PFSK-1 (cell line): ENCODE measurements at regions not wholly inside any gene's neighbourhood (a gene's known extent, or its start where the extent isn't known, plus 50 kb on each side); places are given as distances from the start of the nearest gene placed in this dataset.

ENCODE experiments used
- POLR2AphosphoS5 ChIP-seq: IDR thresholded peaks from 2 replicates; pipeline ENCODE4 v1.6.1; 2012; ENCODE audit warnings: low read depth, mild to moderate bottlenecking, control low read depth, low read length, moderate library complexity
- SIN3A ChIP-seq: IDR thresholded peaks from 2 replicates; pipeline ENCODE4 v1.6.1; 2012; ENCODE audit warnings: mild to moderate bottlenecking, low read length, moderate library complexity, borderline replicate concordance; ENCODE audit not compliant: insufficient read depth
- TAF1 ChIP-seq: IDR thresholded peaks from 2 replicates; pipeline ENCODE4 v1.6.1; 2012; ENCODE audit warnings: low read length, control low read depth, borderline replicate concordance; ENCODE audit not compliant: insufficient read depth
- TF ChIP-seq, protein P1 (sequence below), 2 experiments: IDR thresholded peaks; 2 replicates each; pipeline versions ENCODE4 v1.6.1 to v1.8.0; 2011 to 2012; ENCODE audit warnings: low read depth in 2 of 2, low read length in 2 of 2, control low read depth in 1 of 2, inconsistent platforms in 1 of 2, mild to moderate bottlenecking in 1 of 2, moderate library complexity in 1 of 2; ENCODE audit not compliant: insufficient read depth in 1 of 2

DNA sequence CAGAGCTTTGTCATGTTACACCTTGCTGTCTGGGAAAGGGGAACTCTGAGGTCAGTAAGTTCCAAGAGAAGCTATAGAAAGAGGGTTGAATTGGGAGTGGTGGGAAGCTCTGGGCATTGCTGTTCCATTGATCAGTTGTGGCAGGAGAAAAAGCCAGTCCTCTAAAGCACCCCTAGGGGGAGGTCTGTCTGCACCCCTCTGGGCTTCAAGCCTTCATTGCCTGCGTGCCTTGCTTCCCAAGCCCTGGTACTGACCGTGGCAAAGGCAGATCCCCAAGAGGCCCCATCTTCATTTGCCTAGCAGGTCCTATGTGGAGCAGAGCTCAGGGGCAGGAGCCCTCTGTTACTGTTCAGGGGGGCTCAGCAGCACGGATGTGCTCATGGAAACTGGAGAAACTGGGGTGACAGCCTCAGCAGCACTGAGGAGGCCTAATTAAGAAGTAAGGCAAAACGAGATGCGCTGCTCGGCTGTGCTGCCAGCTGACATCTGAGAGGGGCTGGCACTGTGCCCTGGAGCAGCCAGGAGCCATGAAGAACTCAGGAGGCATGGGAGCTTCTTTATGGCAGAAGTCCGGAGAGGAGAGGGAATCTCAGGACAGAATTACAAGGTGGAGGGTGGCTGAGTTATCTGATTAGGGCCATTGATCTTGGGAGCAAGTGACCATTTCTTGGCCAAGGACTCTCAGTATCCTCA, 270.9 kb downstream of the RPLP1 start:
- no peak for TF ChIP-seq POLR2AphosphoS5
- TF ChIP-seq, protein P1, sequence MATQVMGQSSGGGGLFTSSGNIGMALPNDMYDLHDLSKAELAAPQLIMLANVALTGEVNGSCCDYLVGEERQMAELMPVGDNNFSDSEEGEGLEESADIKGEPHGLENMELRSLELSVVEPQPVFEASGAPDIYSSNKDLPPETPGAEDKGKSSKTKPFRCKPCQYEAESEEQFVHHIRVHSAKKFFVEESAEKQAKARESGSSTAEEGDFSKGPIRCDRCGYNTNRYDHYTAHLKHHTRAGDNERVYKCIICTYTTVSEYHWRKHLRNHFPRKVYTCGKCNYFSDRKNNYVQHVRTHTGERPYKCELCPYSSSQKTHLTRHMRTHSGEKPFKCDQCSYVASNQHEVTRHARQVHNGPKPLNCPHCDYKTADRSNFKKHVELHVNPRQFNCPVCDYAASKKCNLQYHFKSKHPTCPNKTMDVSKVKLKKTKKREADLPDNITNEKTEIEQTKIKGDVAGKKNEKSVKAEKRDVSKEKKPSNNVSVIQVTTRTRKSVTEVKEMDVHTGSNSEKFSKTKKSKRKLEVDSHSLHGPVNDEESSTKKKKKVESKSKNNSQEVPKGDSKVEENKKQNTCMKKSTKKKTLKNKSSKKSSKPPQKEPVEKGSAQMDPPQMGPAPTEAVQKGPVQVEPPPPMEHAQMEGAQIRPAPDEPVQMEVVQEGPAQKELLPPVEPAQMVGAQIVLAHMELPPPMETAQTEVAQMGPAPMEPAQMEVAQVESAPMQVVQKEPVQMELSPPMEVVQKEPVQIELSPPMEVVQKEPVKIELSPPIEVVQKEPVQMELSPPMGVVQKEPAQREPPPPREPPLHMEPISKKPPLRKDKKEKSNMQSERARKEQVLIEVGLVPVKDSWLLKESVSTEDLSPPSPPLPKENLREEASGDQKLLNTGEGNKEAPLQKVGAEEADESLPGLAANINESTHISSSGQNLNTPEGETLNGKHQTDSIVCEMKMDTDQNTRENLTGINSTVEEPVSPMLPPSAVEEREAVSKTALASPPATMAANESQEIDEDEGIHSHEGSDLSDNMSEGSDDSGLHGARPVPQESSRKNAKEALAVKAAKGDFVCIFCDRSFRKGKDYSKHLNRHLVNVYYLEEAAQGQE (IDR thresholded peaks at IDR 0.05; ENCODE audit: insufficient read depth in 1 of 2, low read depth in 2 of 2, low read length in 2 of 2): no peak
- TF ChIP-seq SIN3A: no peak
- TF ChIP-seq TAF1: no peak
